A673 (cell line): ENCODE measurements at regions not wholly inside any gene's neighbourhood (a gene's known extent, or its start where the extent isn't known, plus 50 kb on each side); places are given as distances from the start of the nearest gene placed in this dataset.

Experiments used
- CTCF ChIP-seq: fragments of 300-800, 200-600 bp; sonication (generic); conservative IDR thresholded peaks from 2 replicates; pipeline ENCODE4 v1.5.1; 2017; ENCODE audit warnings: low read depth, mild to moderate bottlenecking, antibody characterized with exemption, low read length, moderate library complexity, mixed read lengths
- EZH2 ChIP-seq: fragments of 200-600 bp; sonication (generic); IDR thresholded peaks from 2 replicates; pipeline ENCODE4 v1.6.1; 2017; ENCODE audit warnings: borderline replicate concordance, low read depth, mild to moderate bottlenecking, mixed read lengths, antibody characterized with exemption, low read length; ENCODE audit not compliant: poor library complexity, severe bottlenecking

GRCh38 chr6:19311786-19312185, 525.4 kb upstream of the ID4 start:
- TF ChIP-seq EZH2 (no peak), CTCF (no peak)
